ENCODE measurements at regions not wholly inside any gene's neighbourhood (a gene's known extent, or its start where the extent isn't known, plus 50 kb on each side); places are given as distances from the start of the nearest gene placed in this dataset.

- TF ChIP-seq ZBTB9 (CRISPR knock-in tag; IDR thresholded peaks at IDR 0.05) (no peak), RHOXF2B (CRISPR knock-in tag; conservative IDR thresholded peaks at IDR 0.05) (no peak), ELF4 (CRISPR knock-in tag; IDR thresholded peaks at IDR 0.05) (no peak), ZBTB2 (IDR thresholded peaks at IDR 0.05) (no peak)
These were observed 68.7 kb upstream of the GUCY1A1 start (continued) for GRCh38 chr4:155597933-155598451.

GRCh38 chr4:155597281-155597680, 69.4 kb upstream of the GUCY1A1 start:
- no TSS peak for BruUV-seq (replicated peaks)
- Histone ChIP-seq H3K36me3 (ENCODE audit: control insufficient read depth, insufficient read depth, low read length) (no peaks in the 10 kb centered on the region), H3K9ac (ENCODE audit: insufficient read depth in 1 of 2, low read depth in 2 of 2, low read length in 2 of 2) (no peak overlapping the region), H4K20me1 (replicated peaks; ENCODE audit: control insufficient read depth, insufficient read depth, low read length) (no peaks in the 10 kb centered on the region), H3K9me1 (ENCODE audit: control insufficient read depth, insufficient read depth, low read length) (no peaks in the 10 kb centered on the region), H3K4me3 (no peak overlapping the region), H3K27me3 (ENCODE audit: control insufficient read depth in 2 of 2, insufficient read depth in 2 of 2, low read length in 2 of 2) (no peaks in the 10 kb centered on the region), H3K27ac (ENCODE audit: extremely low read depth, low read depth, low read length) (no peak overlapping the region), H3K4me2 (ENCODE audit: insufficient read depth, low read length) (no peak overlapping the region), H2AFZ (ENCODE audit: low read depth, low read length) (no peak overlapping the region), H3K79me2 (ENCODE audit: control insufficient read depth, insufficient read depth, low read length) (no peaks in the 10 kb centered on the region), H3K4me1 (replicated peaks in 1 of 2; ENCODE audit: control insufficient read depth in 2 of 2, insufficient read depth in 2 of 2, low read length in 2 of 2) (no peaks in the 10 kb centered on the region), H3K9me3 (replicated peaks; ENCODE audit: control insufficient read depth, insufficient read depth, low read depth, low read length) (0 out of 2 replicates have a peak, but pooled peaks cover 2% of the 10 kb centered on the region)
- ATAC-seq (no peak), FAIRE-seq (no peak), DNase-seq (ENCODE audit: extremely low read depth in 1 of 4, low spot score in 3 of 4) (no peak)
- in situ Hi-C loops (cut with MboI) (no loop called here), intact Hi-C loops (cut with micrococcal nuclease) (no loop called here)
- POLR2A ChIA-PET, result no interaction called here
- WGBS (ENCODE audit: insufficient coverage, low coverage, missing lambda C conversion rate), result 0% methylated on average over 1 of the region's 1 CpG
- CTCF ChIA-PET (ENCODE audit: low intra/inter-chr PET ratio), result no interaction called here
- TF ChIP-seq ZNF175 (CRISPR knock-in tag; IDR thresholded peaks at IDR 0.05; ENCODE audit: low read depth) (no peak), PRMT5 (CRISPR knock-in tag; IDR thresholded peaks at IDR 0.05) (no peak), SREBF2 (CRISPR knock-in tag; IDR thresholded peaks at IDR 0.05) (no peak), ZNF507 (tag; conservative IDR thresholded peaks at IDR 0.05) (no peak), PTTG1 (tag; IDR thresholded peaks at IDR 0.05; ENCODE audit: low read depth) (no peak), TCFL5 (CRISPR knock-in tag; conservative IDR thresholded peaks at IDR 0.05) (no peak), ZNF785 (CRISPR knock-in tag; IDR thresholded peaks at IDR 0.05) (no peak), ZFP1 (CRISPR knock-in tag; IDR thresholded peaks at IDR 0.05) (no peak), ZNF3 (CRISPR knock-in tag; IDR thresholded peaks at IDR 0.05) (no peak), KHSRP (IDR thresholded peaks at IDR 0.05) (no peak), TFAM (CRISPR knock-in tag; conservative IDR thresholded peaks at IDR 0.05) (no peak), ZKSCAN3 (CRISPR knock-in tag; IDR thresholded peaks at IDR 0.05) (no peak), ZNF24 (IDR thresholded peaks at IDR 0.05) (no peak), WHSC1 (IDR thresholded peaks at IDR 0.05; ENCODE audit: low read length) (no peak), MXI1 (IDR thresholded peaks at IDR 0.05; ENCODE audit: low read depth, low read length) (no peak), ZNF324 (CRISPR knock-in tag; IDR thresholded peaks at IDR 0.05) (no peak)

Data from K562 (cell line).